ENCODE measurements at regions not wholly inside any gene's neighbourhood (a gene's known extent, or its start where the extent isn't known, plus 50 kb on each side); places are given as distances from the start of the nearest gene placed in this dataset.

- no peak for DNase-seq
Observed at GRCh38 chr12:131346555-131347344, 364.1 kb upstream of the SFSWAP start.

DNA sequence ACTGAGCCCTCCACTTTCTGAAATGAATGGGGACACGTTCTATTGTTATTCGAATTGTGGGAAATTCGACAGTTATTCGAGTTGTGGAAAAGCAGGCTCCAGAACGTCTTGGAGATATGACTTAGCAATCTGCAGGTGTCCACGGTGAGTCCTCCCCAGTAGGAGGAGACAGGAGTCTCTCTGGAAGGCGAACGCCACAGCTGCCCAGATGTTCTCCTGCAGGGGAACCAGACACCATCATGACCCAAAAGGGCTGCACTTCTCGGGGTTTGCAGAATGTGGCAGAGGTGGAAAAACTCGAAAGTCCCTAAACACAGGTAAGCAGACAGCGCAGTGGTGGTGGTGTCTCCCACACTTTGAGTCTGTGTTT, 363.6 kb upstream of the SFSWAP start:
- DNase-seq = no peak

DNA sequence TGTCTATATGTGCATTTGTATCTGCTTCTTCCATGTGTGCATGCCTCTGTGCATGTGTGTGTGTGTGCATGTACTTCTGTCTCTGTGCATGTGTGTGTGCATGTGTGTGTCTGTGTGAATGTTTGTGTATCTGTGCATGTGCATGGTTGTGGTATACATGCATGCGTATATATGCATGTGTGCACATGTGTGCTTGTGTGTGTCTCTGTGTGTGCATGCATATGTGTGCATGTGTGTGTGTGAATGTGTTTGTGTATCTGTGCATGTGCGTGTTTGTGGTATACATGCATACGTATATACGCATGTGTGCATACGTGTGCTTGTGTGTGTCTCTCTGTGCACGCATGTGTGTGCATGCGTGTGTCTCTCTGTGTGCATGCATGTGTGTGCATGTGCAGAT, 363.2 kb upstream of the SFSWAP start:
- DNase-seq = no peak

- no peak for DNase-seq
Observed at GRCh38 chr12:131348231-131348630, 362.7 kb upstream of the SFSWAP start.

DNA sequence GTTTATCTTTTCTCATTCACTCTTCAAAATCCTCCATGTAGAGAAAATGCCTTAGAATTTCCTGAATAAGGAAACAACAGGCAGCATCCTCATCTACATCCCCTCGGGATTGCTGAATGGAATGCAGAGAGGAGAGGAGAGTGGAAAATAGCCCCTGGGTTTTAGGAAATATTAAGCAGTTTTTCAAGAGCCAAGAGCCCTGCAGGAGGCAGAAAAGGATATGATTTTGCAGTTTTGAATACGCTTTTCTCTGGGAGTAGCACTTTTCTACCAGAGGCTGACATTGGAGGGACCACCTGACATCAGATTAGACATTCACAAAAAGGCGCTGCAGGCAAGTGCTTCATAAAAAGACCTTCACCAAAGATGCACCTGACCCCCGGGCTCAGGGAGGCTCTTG, 362.2 kb upstream of the SFSWAP start:
- no peak for DNase-seq

- no peak for DNase-seq
Observed at GRCh38 chr12:131349397-131350127, 361.3 kb upstream of the SFSWAP start.

DNA sequence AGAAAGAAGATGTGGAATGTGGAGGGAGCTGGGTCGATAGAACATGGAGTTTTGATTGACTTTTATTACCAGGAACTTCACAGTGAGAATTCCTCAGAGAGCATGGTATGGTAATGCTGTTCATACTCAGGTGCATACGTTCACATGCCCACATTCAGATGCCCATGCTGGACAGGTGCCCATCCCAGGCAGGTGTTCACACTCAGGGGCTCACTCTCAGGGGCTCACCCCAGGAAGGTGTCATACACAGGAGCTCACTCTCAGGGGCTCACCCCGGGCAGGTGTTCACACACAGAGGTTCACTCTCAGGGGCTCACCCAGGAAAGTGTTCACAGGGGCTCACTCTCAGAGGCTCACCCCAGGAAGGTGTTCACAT, 360.0 kb upstream of the SFSWAP start:
- no peak for DNase-seq

- no peak for DNase-seq
Observed at GRCh38 chr12:131351319-131352028, 359.4 kb upstream of the SFSWAP start.

- DNase-seq = no peak
Observed at GRCh38 chr12:131352296-131352900, 358.5 kb upstream of the SFSWAP start.

GRCh38 chr12:131353376-131353775, 357.5 kb upstream of the SFSWAP start:
- DNase-seq = no peak

GRCh38 chr12:131353826-131354225, 357.1 kb upstream of the SFSWAP start:
- DNase-seq = no peak

- no peak for DNase-seq
Observed at GRCh38 chr12:131355361-131356245, 355.3 kb upstream of the SFSWAP start.

- DNase-seq = no peak
Observed at GRCh38 chr12:131356485-131357184, 354.3 kb upstream of the SFSWAP start.

- DNase-seq = no peak
Observed at GRCh38 chr12:131357185-131357747, 353.6 kb upstream of the SFSWAP start.

DNA sequence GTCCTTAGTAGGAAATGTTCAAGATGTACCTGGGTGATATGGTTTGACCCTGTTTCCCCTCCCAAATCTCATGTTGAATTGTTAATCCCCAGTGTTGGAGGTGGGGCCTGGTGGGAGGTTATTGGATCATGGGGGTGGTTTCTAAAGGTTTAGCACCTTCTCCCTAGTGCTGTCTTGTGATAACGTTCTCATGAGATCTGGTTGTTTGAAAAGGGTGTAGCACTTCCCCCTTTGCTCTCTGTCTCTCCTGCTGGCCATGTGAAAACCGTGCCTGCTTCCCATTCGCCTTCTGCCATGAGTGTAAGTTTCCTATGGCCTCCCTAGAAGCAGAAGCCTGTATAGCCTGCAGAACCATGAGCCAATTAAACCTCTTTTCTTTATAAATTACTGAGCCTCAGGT, 353.0 kb upstream of the SFSWAP start:
- no peak for DNase-seq

DNA sequence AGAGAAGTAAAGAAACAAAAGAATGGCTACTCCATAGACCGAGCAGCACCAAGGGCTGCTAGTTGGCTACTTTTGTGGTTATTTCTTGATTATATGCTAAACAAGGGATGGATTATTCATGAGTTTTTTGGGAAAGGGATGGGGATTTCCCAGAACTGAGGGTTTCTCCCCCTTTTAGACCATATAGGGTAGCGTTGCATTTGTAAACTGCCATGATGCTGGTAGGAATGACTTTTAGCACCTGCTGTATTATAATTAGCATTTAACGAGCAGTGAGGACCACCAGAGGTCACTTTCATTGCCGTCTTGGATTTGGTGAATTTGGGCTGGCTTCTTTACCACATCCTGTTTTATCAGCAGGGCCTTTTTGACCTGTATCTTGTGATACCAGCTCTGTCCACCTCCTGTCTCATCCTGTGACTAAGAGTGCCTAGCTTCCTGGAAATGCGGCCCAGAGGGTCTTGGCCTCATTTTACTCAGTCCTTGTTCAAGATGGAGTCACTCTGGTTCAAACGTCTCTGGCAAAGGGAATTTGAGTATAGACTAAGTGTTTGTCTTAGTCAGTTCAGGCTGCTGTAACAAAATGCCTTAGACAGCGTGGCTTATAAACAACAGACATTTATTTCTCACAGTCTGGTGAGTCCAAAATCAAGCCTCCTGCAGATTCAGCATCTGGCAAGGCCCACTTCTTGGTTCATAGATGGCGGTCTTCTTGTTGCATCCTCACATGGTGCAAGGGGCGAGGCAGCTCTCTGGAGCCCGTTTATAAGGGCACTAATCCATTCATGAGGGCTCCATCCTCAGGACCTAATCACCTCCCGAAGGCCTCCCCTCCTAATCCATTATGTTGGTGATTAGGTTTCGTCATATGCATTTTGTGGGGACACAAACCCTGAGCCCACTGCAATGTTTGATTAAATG, 348.3 kb upstream of the SFSWAP start:
- DNase-seq = no peak

DNA sequence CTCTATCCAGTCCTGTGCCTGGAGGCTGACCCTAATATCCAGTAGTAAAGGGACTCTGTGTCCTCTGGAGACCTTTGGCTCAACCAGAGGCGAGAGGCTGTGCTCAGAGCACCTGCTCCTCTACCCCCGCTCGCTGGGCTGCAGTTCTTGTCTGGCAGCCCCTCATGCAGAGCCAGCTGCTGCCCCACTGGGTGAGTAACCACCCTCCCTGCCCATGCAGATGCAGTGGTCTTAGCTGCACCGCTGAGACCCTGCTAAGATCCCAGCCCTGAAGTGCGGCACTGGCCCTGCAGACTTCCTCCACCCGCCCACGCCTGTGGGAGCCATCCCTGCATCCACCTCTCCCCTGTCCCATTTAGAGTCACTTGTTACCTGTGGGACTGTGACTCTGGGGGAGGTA, 347.5 kb upstream of the SFSWAP start:
- DNase-seq = no peak

GRCh38 chr12:131363841-131364495, 346.9 kb upstream of the SFSWAP start:
- no peak for DNase-seq

DNA sequence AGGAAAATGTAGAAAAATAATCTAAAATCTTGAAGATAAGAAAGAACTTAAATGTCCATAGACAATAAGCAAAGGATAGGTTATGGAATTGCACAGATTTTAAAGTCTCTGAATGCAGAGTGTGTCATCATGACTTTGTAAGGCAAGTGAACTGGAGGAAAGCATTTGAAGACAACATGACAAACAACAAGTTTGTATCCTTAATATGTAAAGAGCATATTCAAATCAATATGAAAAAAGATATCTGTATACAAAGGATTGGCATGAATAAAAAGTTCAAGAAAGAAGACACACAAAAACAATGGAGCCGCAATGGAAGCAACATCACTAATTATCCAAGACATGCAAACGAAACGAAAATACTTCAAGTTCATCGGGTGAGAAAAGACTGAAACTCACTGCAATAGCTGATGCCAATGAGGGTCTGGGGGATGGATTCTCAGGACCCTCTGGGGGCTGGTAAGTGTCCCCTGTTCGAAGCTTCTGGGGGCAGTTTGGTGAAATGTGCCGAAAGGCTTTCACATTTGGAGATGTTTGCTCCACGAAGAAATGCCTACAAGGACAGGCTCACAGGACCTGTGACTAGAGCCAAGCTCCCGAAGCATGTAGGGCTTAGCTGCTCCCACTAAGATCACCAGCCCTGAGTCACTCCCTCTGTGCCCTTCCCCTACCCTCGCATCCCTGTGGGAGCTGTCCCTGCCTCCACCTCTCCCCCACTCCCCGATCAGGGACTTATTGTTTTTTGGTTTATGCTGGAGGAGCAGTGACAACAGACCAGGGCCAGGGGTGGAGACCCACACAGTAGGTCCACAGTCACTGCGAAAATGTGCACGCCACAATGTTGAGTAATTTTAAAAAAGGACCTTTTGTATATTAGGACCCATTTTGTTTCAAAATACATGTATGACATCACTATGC, 345.7 kb upstream of the SFSWAP start:
- no peak for DNase-seq
